NCI-H226 (cell line): ENCODE measurements at regions not wholly inside any gene's neighbourhood (a gene's known extent, or its start where the extent isn't known, plus 50 kb on each side); places are given as distances from the start of the nearest gene placed in this dataset.
"Not testable (repeated sequence)": the region's sequence is repeated elsewhere in the genome, so short reads cannot be mapped to it uniquely, and the experiment has no call there.

Source experiments
- DNase-seq: peaks from one replicate; pipeline ENCODE4 v3.0.0-alpha.2; 2015

DNA sequence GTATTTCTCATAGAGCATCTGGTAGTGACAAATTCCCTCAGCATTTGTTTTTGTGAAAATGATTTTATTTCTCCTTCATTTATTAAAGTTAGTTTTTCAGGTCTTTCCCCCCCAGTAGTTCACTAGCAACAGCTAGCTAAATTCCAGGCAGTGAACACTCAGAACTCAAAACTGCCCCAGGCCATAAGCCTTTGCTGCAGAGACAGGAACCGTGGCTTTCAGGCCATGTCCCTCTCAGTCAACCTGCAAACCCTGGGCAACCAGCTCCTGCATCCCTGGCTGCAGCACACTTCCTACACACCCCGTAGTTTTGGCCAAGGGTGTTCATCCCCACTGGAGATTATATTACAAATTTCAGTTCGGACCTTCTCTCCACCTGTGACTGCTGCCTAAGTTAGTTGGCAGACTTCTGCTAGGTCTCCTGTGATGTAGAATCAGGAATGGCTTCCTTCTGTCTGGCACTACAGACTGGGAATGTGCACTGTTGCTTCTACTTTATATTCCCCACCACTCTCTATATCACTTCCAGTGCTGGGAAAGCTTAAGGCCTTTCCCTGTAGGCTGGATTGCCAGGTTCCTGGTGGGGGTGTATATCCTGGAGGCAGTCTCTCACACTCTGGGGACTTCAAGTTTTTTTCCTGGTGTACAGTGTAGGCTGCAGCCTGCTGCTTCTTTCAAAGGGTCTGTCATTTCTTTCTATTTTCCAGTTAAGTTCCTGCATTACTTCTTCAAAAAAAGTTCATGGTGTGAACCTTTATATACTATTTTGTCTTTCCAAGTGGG, 924.4 kb upstream of the LRFN5 start:
- no peak for DNase-seq

DNA sequence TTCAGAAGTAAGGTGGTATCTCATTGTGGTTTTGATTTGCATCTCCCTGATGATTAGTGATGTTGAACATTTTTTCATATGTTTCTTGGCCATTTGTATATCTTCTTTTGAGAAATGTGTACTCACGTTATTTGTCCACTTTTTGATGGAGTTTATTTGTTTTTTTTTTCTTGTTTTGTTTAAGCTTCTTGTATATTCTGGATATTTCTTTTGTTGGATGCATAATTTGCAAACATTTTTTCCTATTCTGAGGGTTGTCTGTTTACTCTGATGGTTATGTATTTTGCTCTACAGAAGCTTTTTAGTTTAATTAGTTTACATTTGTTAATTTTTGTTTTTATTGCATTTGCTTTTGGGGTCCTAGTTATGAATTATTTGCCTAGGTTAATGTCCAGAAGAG, 927.4 kb upstream of the LRFN5 start:
- DNase-seq = no peak

DNA sequence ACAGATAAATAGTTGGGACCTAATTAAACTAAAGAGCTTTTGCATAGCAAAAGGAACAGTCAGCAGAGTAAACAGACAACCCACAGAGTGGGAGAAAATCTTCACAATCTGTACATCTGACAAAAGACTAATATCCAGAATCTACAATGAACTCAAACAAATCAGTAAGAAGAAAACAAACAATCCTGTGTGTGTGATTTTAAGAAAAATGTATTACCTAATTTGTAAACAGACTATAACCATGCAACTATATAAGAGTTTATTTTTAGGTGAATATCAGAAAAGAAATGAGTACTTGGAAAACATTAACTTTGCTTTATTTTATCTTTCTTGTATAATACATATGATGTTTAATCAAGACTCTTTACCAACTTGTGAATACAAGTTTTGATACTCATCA, 929.5 kb upstream of the LRFN5 start:
- DNase-seq = not testable (repeated sequence)

DNA sequence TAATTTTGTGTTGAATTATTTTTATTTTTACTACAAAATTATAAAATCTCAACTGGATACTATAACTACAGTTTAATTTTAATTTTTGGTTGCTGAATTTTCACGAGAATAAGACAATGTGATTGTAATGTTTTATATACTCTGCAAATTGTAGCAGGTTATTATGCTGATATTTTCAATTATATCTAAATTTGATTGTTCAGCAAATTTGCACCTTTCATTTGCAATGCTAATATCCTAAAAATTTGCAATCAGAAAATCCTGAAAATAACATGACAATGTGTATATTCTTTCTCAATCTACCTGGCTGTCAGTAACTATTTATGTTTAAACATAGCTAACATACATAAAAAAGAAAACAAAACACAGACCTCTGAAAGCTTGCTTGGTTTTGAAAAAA, 932.2 kb upstream of the LRFN5 start:
- no peak for DNase-seq

DNA sequence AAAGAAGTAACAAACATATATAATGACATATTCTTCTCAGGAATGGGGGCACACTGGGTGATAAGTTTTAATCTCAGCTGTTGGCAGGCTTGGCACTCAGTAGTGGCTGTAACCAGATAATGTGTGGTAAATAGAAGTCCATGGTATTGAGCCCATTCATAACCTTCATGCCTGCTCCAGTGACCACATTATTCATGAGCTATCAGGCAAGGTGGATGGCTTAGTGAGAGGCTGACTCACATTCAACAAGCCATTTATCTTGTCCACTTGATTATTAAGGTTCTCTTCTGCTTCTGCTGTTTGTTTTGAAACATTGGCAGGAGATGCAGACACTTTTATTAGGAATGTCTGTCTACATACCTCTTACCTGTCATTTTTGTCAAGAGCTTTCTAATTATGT, 950.4 kb upstream of the LRFN5 start:
- DNase-seq = peak; percentile 70

DNA sequence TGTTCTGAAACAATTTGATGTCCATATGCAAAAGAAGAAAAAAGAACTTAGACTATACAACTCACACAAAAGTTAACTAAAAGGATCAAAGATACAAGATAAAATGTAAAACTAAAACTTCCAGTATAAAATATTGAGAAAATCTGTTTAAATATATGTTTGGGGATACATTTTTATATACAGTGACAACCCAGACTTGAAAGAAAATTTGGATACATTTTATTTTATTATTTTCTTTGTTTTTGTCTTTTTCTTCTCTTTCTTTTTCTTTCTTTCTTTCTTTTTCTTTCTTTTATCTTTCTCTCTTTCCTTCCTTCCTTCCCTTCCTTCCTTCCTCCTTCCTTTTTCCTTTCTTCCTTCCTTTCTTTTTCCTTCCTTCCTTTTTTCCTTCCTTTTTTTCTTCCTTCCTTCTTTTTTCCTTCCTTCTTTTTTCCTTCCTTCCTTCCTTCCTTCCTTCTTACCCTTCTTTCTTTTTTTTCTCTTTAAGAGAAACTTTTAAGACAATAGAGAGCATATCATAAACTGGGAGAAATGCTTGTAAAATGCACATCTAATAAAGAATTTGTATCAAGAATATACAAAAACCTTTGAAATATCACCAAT, 954.5 kb upstream of the LRFN5 start:
- no peak for DNase-seq

DNA sequence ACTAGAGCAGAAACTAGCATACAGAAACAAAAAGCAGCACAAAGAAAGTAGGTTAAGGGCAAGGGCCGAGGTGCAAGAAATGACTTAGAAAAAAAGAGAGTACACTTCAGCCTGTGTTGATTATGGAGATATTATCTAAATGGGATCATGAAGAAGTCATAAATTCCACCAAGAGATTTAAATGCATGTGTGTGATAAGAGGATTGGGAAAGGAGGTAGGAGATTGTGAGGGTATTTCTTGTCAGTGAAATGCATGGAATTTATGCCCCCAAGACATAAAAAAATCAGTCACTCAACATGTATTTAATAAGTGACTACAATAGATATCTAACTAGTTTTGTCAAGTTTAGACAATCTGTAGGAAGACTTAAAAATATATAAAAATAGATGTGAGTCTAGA, 976.2 kb upstream of the LRFN5 start:
- no peak for DNase-seq

DNA sequence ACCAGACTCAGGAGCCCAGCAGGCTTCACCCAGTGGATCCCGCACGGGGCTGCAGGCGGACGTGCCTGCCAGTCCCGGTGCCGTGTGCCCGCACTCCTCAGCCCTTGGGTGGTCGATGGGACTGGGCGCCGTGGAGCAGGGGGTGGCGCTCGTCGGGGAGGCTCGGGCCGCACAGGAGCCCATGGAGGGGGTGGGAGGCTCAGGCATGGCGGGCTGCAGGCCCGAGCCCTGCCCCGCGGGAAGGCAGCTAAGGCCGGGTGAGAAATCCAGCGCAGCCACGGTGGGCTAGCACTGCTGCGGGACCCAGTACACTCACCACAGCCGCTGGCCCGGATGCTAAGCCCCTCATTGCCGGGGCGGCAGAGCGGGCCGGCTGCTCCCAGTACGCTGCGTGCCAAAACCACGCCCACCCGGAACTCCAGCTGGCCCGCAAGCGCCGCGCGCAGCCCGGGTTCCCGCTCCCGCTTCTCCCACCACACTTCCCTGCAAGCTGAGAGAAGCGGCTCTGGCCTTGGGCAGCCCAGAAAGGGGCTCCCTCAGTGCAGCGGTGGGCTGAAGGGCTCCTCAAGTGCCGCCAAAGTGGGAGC, 977.0 kb upstream of the LRFN5 start:
- not testable (repeated sequence) for DNase-seq

DNA sequence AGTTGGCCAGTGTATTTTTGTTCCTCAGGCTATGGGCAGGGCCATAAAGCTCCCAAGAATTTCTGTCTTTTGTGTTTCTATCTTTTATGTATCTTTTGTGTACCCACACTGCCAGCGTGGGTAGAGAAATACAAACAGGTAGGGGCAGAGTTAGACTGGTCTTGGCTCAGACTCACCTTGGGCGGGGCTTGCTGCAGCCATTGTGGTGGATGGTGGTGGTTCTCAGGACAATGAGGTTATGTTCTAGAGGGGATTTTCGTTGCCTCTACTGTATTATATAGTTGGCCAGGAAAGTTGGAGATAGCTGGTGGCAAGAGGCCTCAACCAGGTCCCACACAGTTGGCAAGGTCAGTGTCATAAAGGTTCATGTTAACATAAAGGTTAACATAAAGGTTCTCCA, 977.5 kb upstream of the LRFN5 start:
- no peak for DNase-seq

DNA sequence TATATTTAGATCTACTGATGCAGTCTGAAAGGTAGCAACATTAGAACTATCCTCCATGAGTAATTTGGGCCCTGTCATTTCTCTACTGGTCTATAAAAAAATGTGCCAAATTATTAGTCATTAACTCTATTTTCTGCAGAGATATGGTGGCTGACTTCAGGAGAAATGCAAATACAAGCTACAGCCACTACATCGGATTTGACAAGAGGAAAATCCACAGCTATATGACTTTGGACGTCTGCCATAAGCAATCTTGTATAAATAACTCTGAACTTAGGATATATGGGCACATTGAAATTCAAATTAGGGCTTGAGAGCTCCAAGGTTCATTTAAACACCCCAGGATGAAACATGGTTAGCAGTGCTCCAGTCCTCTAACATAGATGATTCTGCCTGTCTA, 983.0 kb upstream of the LRFN5 start:
- DNase-seq = no peak

DNA sequence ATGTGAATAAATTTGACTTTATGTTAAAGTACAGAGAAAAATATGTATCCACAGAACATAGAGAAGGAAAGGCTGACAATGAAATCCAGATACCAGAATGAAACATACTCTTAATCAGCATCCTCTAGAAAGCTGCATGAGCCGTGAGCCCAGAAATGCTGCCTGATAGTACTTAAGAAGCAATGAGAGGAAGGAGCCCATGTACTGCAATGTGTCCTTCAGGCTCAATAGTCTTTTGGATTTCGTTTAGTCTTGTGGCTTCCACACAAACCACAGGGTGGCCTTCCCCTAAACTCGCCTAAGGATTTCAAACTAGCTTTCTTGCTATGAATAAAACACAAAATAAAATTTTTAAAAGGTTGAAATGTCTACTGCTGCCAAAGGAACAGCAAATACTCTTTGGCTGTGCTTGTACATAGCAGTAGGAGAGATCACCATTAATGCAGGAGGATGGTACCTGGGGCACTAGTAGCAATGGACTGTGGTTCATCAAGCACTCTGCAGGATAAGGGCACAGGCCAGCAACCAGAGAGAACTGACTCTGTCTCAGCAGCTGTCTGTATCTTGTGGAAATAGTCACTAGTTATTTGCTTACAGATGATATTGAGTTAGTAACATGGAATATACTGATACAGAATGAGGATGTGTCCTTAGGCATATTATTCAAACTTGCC, 988.3 kb upstream of the LRFN5 start:
- no peak for DNase-seq

DNA sequence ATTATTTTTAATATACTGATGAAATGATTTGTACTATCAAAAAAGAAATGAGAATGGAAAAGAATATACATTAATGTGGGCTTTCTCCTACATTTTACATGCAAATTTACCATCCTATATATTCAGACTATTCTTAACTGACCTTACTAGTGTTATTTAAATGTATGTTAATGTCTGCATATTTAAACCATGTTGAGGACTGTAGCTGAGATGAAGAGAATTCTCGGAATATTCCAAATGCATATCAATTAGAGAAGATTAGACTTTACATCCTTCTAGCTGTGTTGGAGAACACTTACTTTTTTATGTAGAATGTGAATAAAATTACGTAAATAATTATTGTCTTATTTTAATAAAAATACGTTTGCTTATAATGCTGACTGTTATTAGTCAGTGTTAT, 990.1 kb upstream of the LRFN5 start:
- no peak for DNase-seq

DNA sequence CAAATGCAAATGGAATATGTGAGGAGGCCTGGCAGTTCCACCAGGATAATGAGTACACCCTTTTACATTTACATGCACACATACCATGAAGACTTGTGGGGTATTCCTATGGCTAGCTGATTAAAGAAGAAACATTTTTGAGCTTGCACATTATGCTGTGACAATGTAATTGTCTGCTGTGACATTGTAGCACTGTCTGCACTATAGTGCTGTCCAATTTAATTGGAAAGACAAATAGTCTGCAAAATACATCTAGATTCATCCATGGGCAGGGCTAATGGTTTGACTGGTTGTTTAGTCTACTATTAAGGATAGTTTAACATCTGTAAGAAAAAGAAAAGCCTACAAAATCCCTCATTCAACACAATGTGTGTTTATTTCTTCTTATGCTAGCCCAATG, 1005.6 kb upstream of the LRFN5 start:
- DNase-seq = no peak

DNA sequence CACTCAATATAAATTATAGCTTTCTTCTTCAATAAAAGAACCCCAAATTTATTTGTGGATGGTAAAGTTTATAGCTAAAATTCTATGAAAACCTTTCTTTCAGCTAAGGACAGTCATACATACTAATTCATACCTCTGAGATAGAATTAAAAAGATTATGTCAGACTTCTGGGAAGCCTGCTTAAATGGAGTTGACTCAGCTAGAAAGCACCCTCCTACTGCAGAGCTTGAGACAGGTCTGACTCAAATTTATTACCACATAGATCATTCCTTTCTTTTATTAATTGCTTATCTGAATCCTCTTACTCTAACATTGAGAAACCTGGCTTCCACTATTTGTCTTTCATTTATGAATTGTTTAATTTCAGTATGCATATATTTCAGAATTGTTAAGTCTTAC, 1007.0 kb upstream of the LRFN5 start:
- peak; percentile 75 for DNase-seq

DNA sequence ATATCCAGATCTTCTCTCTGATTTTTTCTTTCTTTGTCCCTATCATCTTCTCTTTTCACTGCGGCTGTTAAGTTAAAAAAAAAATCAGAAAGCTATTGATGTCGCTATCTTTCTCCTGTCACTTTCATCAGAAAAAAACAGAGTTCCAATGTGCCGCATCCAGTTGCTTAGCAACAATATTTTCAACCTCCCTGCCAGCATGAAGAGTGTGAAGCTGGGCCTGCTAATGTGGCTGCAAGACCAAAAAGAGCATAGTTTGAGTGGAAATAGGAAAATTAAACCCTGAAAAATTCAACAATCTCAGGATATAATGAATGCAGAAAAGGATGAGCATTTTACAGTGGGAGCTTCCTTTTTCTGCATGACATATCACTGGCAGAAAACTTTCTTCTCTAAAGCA, 1025.4 kb upstream of the LRFN5 start:
- DNase-seq = no peak

DNA sequence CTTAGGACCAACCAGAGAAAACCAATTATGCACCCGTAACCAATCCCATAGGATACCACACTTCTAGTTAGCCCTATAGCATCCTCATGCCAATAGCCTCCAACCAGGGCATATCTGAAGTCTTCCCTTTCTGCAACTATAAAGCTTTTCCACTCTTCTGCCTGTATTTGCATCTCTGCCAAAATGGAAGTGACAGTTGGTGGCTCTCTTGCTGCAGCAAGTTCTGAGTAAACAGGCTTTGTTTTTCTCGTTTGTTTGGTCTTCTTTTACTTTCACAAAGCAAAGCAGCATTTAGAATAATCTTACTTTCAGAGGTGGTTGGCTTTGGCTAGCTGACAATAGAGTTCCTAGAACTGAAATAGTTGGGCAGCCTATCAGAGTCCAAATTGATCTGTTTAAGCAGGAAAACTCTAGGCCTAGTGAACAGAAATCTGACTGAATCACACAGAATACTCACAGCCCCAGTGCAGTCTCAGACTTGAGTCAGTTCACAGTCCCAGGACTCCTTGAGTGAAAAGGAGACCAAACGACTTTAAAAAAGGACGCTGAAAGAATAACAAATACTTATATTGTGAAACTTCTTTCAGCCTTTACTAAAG, 1029.7 kb upstream of the LRFN5 start:
- no peak for DNase-seq

DNA sequence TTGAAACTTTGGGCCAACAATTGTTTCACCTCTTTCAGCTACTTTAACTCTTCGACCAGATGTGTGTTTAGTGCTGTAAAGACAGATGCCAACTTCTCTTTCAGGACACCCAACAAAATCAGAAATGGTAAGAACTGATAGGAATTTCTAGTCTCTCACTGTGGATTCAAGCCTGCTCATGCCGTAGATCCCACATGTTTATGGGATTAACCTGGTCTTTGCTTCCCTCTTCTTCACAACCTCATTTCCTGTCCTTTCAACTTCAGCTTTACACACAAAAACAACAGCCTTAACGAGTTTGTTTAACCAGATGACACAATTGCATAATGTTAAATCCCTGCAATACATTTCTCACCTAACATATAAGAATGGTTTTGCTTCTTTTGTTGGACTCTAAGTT, 1031.9 kb upstream of the LRFN5 start:
- no peak for DNase-seq

DNA sequence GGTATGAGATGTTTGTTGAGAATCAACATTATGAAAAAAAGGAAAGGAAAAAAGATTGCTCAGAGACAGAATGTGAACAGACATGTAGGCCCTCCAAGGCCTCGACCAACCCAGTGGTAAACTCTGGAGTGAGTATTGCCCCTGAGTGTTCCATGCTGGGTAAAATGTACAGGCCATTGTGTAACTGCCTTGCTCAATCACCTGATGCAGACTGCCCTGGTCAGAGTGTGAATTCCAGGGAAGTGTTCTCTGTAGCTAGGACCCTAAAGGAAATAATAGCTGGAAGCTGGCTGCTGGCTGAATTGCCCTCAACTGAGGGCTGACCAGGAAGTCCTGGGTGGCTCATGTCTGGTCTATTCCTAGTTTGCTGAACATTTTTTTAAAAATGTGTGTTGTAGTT, 1081.4 kb upstream of the LRFN5 start:
- no peak for DNase-seq

DNA sequence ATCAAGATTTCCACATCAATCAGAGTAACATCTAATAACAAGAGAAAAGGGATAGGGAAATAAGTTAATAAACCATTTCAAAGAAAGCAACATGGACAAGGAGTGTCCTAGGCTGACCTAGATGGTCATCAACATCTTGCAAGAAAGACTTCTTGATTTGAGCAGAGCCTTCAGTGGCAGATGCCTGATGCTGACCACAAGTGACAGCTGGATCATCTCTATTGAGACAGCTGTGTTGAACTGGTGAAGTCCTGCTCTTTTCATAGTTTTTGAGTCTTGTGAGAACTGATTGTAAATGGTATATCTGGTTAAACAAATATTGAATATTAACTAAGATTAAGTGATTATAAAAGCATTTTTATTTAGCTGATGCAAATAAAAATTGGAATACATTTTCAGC, 1083.6 kb upstream of the LRFN5 start:
- DNase-seq = no peak

DNA sequence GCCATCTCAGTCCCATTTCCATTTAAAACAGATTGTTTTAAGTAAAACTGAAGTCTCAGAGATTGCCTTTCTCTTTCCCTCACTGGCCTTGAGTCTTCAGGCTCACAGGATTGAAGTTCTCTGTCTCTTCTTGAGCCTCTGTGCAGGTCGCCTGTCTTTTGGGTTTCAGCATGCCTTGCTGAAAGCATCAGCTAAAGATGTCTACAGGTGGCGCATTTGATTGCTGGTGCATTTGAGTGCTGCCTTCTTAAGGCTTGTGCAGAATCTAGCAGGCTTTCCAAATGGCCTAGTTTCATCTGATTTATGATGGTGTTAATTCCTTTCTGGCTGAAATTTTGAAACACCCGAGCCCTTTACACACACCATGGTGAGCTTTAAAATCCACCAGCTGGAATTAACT, 1062.2 kb upstream of the FBXO33 start:
- no peak for DNase-seq

DNA sequence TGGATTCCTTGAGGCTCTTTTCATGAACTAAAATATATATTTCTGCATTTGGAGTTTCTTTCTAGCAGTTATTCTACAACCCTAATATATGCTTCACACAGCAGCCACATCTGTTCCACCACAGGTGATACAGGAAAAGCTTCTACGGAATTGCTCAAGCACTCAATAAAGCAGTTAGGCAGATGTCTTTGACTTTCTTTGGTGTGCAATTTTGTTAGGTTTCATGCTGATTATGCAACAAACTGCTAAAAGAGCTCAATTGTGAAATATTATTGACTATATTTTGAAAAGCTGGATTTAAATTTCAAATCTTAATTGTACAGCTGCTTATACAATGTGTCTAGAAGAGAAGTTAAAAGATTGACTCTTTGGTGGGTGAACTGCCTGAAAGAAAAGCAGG, 1055.6 kb upstream of the FBXO33 start:
- DNase-seq = no peak

DNA sequence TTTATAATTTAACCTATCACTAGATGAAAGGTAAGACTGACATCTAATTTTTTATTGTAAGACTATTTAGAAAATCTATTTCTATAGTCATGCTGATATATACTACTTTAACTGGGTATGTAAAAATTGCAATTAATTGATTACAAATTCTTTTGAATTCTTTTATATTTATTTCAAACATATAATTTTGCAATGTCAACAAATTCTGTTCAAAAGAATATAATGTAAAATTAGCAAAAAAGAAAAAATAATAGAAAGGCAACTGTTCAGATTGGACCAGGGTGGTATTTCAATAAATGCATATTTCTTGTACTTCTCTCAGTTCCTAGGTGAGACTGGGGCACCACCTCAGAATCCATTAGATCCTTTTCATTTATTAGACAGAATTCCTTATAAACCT, 1053.5 kb upstream of the FBXO33 start:
- DNase-seq = no peak

DNA sequence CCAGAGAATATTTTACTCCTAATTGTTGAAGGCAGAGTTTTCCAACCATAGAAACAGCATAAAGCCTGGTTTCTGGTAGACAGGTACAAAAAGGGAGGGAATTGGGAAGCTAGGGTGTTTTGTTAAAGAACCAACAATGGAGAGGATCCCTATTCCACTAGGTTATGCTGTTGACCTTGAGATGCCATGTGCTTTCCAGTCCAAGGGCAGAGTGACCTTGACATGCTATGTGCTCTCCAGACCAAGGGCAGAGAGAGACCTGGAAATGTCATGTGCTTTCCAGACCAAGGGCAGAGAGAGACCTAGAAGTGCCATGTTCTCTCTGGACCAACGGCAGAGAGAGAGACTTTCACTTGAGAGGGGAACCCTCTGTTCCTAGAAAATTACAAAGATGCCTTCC, 1043.8 kb upstream of the FBXO33 start:
- no peak for DNase-seq

DNA sequence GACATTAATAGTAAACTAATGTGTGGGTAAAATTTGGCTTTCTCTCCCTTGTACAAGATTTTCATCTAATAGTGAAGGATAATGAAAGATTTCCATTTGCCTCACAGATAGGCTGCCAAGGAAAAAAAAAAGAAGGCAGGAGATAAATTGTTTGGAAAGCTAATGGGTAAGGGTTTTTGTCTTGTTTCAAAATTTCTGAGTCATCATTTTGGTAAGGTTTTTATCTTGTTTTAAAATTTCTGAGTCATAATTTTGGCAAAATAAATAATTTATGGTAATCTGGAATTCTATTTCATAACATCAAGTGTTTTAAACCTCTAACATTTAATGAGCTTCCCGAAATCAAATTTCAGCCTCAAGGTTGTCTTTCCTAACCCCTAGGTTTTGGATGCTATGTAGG, 1035.7 kb upstream of the FBXO33 start:
- no peak for DNase-seq
